ENCODE measurements at regions not wholly inside any gene's neighbourhood (a gene's known extent, or its start where the extent isn't known, plus 50 kb on each side); places are given as distances from the start of the nearest gene placed in this dataset.

- ChIA-PET CTCF (no interaction called here), POLR2A (no interaction called here)
- Mint-ChIP-seq H3K36me3 (ENCODE audit: insufficient read depth, unreplicated experiment) (no peaks in the 10 kb centered on the region), H3K27ac (ENCODE audit: unreplicated experiment) (no peak overlapping the region), H3K4me1 (ENCODE audit: low read depth, unreplicated experiment) (no peaks in the 10 kb centered on the region), H3K4me3 (ENCODE audit: unreplicated experiment) (no peak overlapping the region), H3K9me3 (ENCODE audit: unreplicated experiment) (no peaks in the 10 kb centered on the region), H3K27me3 (ENCODE audit: insufficient read depth, unreplicated experiment) (no peaks in the 10 kb centered on the region)
- Histone ChIP-seq H3K27me3 (replicated peaks; ENCODE audit: control insufficient read depth, insufficient read depth, low read length) (no peaks in the 10 kb centered on the region), H3K4me1 (no peaks in the 10 kb centered on the region), H3K9me3 (no peaks in the 10 kb centered on the region), H3K36me3 (ENCODE audit: control insufficient read depth, insufficient read depth, low read length) (no peaks in the 10 kb centered on the region), H3K4me3 (ENCODE audit: low read depth, low read length) (no peak overlapping the region)
- no peak for DNase-seq
- no peak for TF ChIP-seq CTCF (IDR thresholded peaks at IDR 0.05; ENCODE audit: insufficient read depth in 1 of 2, low read depth in 1 of 2, low read length in 1 of 2, severe bottlenecking in 1 of 2, unreplicated experiment in 1 of 2)
- no TSS peak for BruUV-seq (replicated peaks)
- intact Hi-C loops (cut with micrococcal nuclease; ENCODE audit: unreplicated experiment): no loop called here
Observed at GRCh38 chr2:123870881-123871276, 154.2 kb upstream of the CNTNAP5 start.

GRCh38 chr2:123890148-123890547 lies 134.9 kb upstream of the CNTNAP5 start:
- ChIA-PET POLR2A (no interaction called here), CTCF (no interaction called here)
- intact Hi-C loops (cut with micrococcal nuclease; ENCODE audit: unreplicated experiment): no loop called here
- Mint-ChIP-seq H3K4me3 (ENCODE audit: unreplicated experiment) (no peak overlapping the region), H3K4me1 (ENCODE audit: low read depth, unreplicated experiment) (no peaks in the 10 kb centered on the region), H3K27me3 (ENCODE audit: insufficient read depth, unreplicated experiment) (no peaks in the 10 kb centered on the region), H3K9me3 (ENCODE audit: unreplicated experiment) (peaks cover 44% of the 10 kb centered on the region), H3K27ac (ENCODE audit: unreplicated experiment) (no peak overlapping the region), H3K36me3 (ENCODE audit: insufficient read depth, unreplicated experiment) (no peaks in the 10 kb centered on the region)
- Histone ChIP-seq H3K36me3 (ENCODE audit: control insufficient read depth, insufficient read depth, low read length) (no peaks in the 10 kb centered on the region), H3K9me3 (peaks cover 7% of the 10 kb centered on the region; the same call in 1 of the 2 replicates), H3K27me3 (replicated peaks; ENCODE audit: control insufficient read depth, insufficient read depth, low read length) (no peaks in the 10 kb centered on the region), H3K4me1 (no peaks in the 10 kb centered on the region), H3K4me3 (ENCODE audit: low read depth, low read length) (no peak overlapping the region)
- no peak for DNase-seq
- BruUV-seq (replicated peaks): no TSS peak
- TF ChIP-seq CTCF (IDR thresholded peaks at IDR 0.05; ENCODE audit: insufficient read depth in 1 of 2, low read depth in 1 of 2, low read length in 1 of 2, severe bottlenecking in 1 of 2, unreplicated experiment in 1 of 2): no peak

GRCh38 chr2:123894167-123894566 lies 130.9 kb upstream of the CNTNAP5 start:
- H3K36me3 Mint-ChIP-seq (ENCODE audit: insufficient read depth, unreplicated experiment): no peaks in the 10 kb centered on the region
- H3K27ac Mint-ChIP-seq (ENCODE audit: unreplicated experiment): no peak overlapping the region
- TF ChIP-seq CTCF (IDR thresholded peaks at IDR 0.05; ENCODE audit: insufficient read depth in 1 of 2, low read depth in 1 of 2, low read length in 1 of 2, severe bottlenecking in 1 of 2, unreplicated experiment in 1 of 2): no peak
- H3K27me3 Mint-ChIP-seq (ENCODE audit: insufficient read depth, unreplicated experiment): peaks cover 6% of the 10 kb centered on the region
- peaks cover 32% of the 10 kb centered on the region for H3K9me3 Mint-ChIP-seq (ENCODE audit: unreplicated experiment)
- H3K9me3 ChIP-seq: peaks cover 7% of the 10 kb centered on the region; the same call in 1 of the 2 replicates
- H3K4me1 Mint-ChIP-seq (ENCODE audit: low read depth, unreplicated experiment): no peaks in the 10 kb centered on the region
- no peak for DNase-seq
- no peaks in the 10 kb centered on the region for H3K36me3 ChIP-seq (ENCODE audit: control insufficient read depth, insufficient read depth, low read length)
- intact Hi-C loops (cut with micrococcal nuclease; ENCODE audit: unreplicated experiment): no loop called here
- BruUV-seq (replicated peaks): no TSS peak
- no peak overlapping the region for H3K4me3 ChIP-seq (ENCODE audit: low read depth, low read length)
- H3K4me1 ChIP-seq: no peaks in the 10 kb centered on the region
- no peaks in the 10 kb centered on the region for H3K27me3 ChIP-seq (replicated peaks; ENCODE audit: control insufficient read depth, insufficient read depth, low read length)
- POLR2A ChIA-PET: no interaction called here
- H3K4me3 Mint-ChIP-seq (ENCODE audit: unreplicated experiment): no peak overlapping the region
- CTCF ChIA-PET: no interaction called here

Measured in Caco-2 (cell line).